Tibial nerve (tissue), 4 donors: ENCODE measurements at regions not wholly inside any gene's neighbourhood (a gene's known extent, or its start where the extent isn't known, plus 50 kb on each side); places are given as distances from the start of the nearest gene placed in this dataset.
"Not testable (repeated sequence)": the region's sequence is repeated elsewhere in the genome, so short reads cannot be mapped to it uniquely, and the experiment has no call there.

Source experiments
- EP300 ChIP-seq, 2 donors: sonication (generic); formaldehyde crosslinking; IDR thresholded peaks; one replicate each; pipeline ENCODE4 v1.6.1; 2017; ENCODE audit warnings: antibody characterized with exemption in 2 of 2, mild to moderate bottlenecking in 1 of 2
- TF ChIP-seq, protein P1 (sequence below), 5 experiments: fragments of 200-600 bp in 3 of 5; fragments of 450-650 bp in 2 of 5; sonication (generic) in 3 of 5; IDR thresholded peaks; one replicate each; pipeline ENCODE4 v1.5.1; 2016 to 2019; ENCODE audit warnings: antibody characterized with exemption in 5 of 5, mild to moderate bottlenecking in 3 of 5, moderate library complexity in 2 of 5

DNA sequence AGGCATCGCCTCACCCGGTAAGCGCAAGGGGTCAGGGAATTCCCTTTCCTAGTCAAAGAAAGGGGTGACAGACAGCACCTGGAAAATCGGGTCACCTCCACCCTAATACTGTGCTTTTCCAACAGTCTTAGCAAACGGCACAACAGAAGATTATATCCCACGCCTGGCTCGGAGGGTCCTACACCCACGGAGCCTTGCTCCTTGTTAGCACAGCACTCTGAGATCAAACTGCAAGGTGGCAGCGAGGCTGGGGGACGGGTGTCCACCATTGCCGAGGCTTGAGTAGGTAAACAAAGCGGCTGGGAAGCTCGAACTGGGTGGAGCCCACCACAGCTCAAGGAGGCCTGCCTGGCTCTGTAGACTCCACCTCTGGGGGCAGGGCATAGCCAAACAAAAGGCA is 315.6 kb downstream of the LTN1 start:
- TF ChIP-seq, protein P1, sequence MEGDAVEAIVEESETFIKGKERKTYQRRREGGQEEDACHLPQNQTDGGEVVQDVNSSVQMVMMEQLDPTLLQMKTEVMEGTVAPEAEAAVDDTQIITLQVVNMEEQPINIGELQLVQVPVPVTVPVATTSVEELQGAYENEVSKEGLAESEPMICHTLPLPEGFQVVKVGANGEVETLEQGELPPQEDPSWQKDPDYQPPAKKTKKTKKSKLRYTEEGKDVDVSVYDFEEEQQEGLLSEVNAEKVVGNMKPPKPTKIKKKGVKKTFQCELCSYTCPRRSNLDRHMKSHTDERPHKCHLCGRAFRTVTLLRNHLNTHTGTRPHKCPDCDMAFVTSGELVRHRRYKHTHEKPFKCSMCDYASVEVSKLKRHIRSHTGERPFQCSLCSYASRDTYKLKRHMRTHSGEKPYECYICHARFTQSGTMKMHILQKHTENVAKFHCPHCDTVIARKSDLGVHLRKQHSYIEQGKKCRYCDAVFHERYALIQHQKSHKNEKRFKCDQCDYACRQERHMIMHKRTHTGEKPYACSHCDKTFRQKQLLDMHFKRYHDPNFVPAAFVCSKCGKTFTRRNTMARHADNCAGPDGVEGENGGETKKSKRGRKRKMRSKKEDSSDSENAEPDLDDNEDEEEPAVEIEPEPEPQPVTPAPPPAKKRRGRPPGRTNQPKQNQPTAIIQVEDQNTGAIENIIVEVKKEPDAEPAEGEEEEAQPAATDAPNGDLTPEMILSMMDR (IDR thresholded peaks at IDR 0.05), result not testable (repeated sequence)
- not testable (repeated sequence) for TF ChIP-seq EP300 (IDR thresholded peaks at IDR 0.05)
